Spleen (tissue), 11 donors: ENCODE measurements at regions not wholly inside any gene's neighbourhood (a gene's known extent, or its start where the extent isn't known, plus 50 kb on each side); places are given as distances from the start of the nearest gene placed in this dataset.

ENCODE experiments used
- DNase-seq: peaks from one replicate; pipeline ENCODE4 v3.0.0-alpha.2; 2020
- H3K27ac ChIP-seq, 8 donors: fragments of 200-600 bp; sonication (generic) in 7 of 8; 1 replicate in 4 of 8; 2 replicates in 4 of 8; pipeline versions ENCODE4 v1.5.0 to v1.8.0; 2016 to 2021; ENCODE audit warnings: inconsistent platforms in 4 of 8, mild to moderate bottlenecking in 4 of 8, moderate library complexity in 1 of 8
- H3K27me3 ChIP-seq, 7 donors: fragments of 200-600 bp; sonication (generic) in 6 of 7; replicated peaks in 1 of 7; 1 replicate in 4 of 7; 2 replicates in 3 of 7; pipeline versions ENCODE4 v1.5.0 to v1.8.0; 2016 to 2021; ENCODE audit warnings: inconsistent platforms in 3 of 7, mild to moderate bottlenecking in 1 of 7
- H3K36me3 ChIP-seq, 6 donors: fragments of 200-600 bp; sonication (generic) in 5 of 6; 1 replicate in 4 of 6; 2 replicates in 2 of 6; pipeline versions ENCODE4 v1.5.0 to v1.8.0; 2016 to 2021; ENCODE audit warnings: inconsistent platforms in 2 of 6
- H3K4me1 ChIP-seq, 6 donors: fragments of 200-600 bp; sonication (generic) in 5 of 6; 1 replicate in 3 of 6; 2 replicates in 3 of 6; pipeline versions ENCODE4 v1.5.0 to v1.8.0; 2016 to 2021; ENCODE audit warnings: inconsistent platforms in 3 of 6
- H3K4me3 ChIP-seq, 8 donors: fragments of 200-600 bp; sonication (generic) in 7 of 8; 1 replicate in 4 of 8; 2 replicates in 4 of 8; pipeline versions ENCODE4 v1.5.0 to v1.8.0; 2016 to 2021; ENCODE audit warnings: inconsistent platforms in 4 of 8, mild to moderate bottlenecking in 4 of 8, moderate library complexity in 2 of 8
- H3K9me3 ChIP-seq, 8 donors: fragments of 200-600 bp; sonication (generic) in 7 of 8; 1 replicate in 4 of 8; 2 replicates in 4 of 8; pipeline versions ENCODE4 v1.5.0 to v1.8.0; 2016 to 2021; ENCODE audit warnings: inconsistent platforms in 4 of 8
- CTCF ChIP-seq, 11 experiments: fragments of 200-600 bp in 7 of 11; fragments of 450-650 bp in 4 of 11; sonication (generic) in 4 of 11; IDR thresholded peaks in 8 of 11; conservative IDR thresholded peaks in 3 of 11; 1 replicate in 7 of 11; 2 replicates in 4 of 11; pipeline versions ENCODE4 v1.4.0 to v1.8.0; 2016 to 2021; ENCODE audit warnings: antibody characterized with exemption in 11 of 11, inconsistent platforms in 4 of 11, mild to moderate bottlenecking in 1 of 11
- POLR2A ChIP-seq, 3 donors: fragments of 450-650 bp; IDR thresholded peaks; one replicate each; pipeline ENCODE4 v1.5.1; 2017; ENCODE audit warnings: antibody characterized with exemption in 3 of 3, mild to moderate bottlenecking in 1 of 3
- POLR2AphosphoS5 ChIP-seq, 3 donors: sonication (generic); formaldehyde crosslinking; IDR thresholded peaks; one replicate each; pipeline ENCODE4 v1.5.1; 2017; ENCODE audit warnings: antibody characterized with exemption in 3 of 3
- WGBS, 5 donors: extraction: QIAGEN DNeasy Blood & Tissue Kit in 3 of 5; methylation state at CpG; one replicate each; pipeline versions ENCODE4 v1.1.5 to v1.1.7; 2013 to 2018; 5-methylcytosine and 5-hydroxymethylcytosine counted together
- intact Hi-C: fragments of 100-400 bp; cut with DNase I; formaldehyde crosslinking; loops from one replicate; pipeline ENCODE4 v1.15.0; 2023; ENCODE audit warnings: low total_unique reads
- donor health status: healthy with polysubstance abuse.
- donor health status: DM: no; HTN: no; CAD: no; lungs with moderate emphysema.
- donor health status: DM: no; HTN: no; CAD: no.
- donor health status: Bipolar disorder and iron deficiency.
- donor health status: healthy.
- donor health status: DM: no; HTN: no; CAD: no.
- donor health status: DM: yes; HTN: yes; CAD: no.

GRCh38 chr9:118536153-118536552 lies 832.0 kb downstream of the TLR4 start:
- intact Hi-C loops: no loop called here
- DNase-seq: no peak
- 66 to 90% (median 82%) methylated on average over 4 of the region's 4 CpGs for WGBS, 5 donors

GRCh38 chr9:118538959-118539358 lies 830.3 kb downstream of the BRINP1 start:
- Histone ChIP-seq H3K27me3 (no peaks in the 10 kb centered on the region), H3K9me3 (no peaks in the 10 kb centered on the region), H3K4me3 (no peak overlapping the region), H3K4me1 (no peaks in the 10 kb centered on the region), H3K36me3 (no peaks in the 10 kb centered on the region), H3K27ac (no peak overlapping the region)
- DNase-seq: no peak
- no peak for TF ChIP-seq POLR2AphosphoS5 (IDR thresholded peaks at IDR 0.05)
- no peak for TF ChIP-seq POLR2A (IDR thresholded peaks at IDR 0.05)
- TF ChIP-seq CTCF (IDR thresholded peaks at IDR 0.05 in 8 of 11, conservative IDR thresholded peaks at IDR 0.05 in 3 of 11): no peak
- intact Hi-C loops: no loop called here
- 72 to 95% (median 84%) methylated on average over 2 of the region's 2 CpGs for WGBS, 5 donors

More at GRCh38 chr9:118536153-118536552, 832.0 kb downstream of the TLR4 start:
- Histone ChIP-seq H3K9me3 (no peaks in the 10 kb centered on the region), H3K27ac (no peak overlapping the region), H3K4me3 (no peak overlapping the region), H3K4me1 (no peaks in the 10 kb centered on the region), H3K36me3 (no peaks in the 10 kb centered on the region), H3K27me3 (no peaks in the 10 kb centered on the region)
- no peak for TF ChIP-seq POLR2AphosphoS5 (IDR thresholded peaks at IDR 0.05)
- TF ChIP-seq CTCF (IDR thresholded peaks at IDR 0.05 in 8 of 11, conservative IDR thresholded peaks at IDR 0.05 in 3 of 11): no peak
- no peak for TF ChIP-seq POLR2A (IDR thresholded peaks at IDR 0.05)

- intact Hi-C loops: no loop called here
- TF ChIP-seq POLR2A (IDR thresholded peaks at IDR 0.05) (no peak), POLR2AphosphoS5 (IDR thresholded peaks at IDR 0.05) (no peak), CTCF (IDR thresholded peaks at IDR 0.05 in 8 of 11, conservative IDR thresholded peaks at IDR 0.05 in 3 of 11) (no peak)
These were observed 815.8 kb downstream of the BRINP1 start for GRCh38 chr9:118553465-118553864.

DNA sequence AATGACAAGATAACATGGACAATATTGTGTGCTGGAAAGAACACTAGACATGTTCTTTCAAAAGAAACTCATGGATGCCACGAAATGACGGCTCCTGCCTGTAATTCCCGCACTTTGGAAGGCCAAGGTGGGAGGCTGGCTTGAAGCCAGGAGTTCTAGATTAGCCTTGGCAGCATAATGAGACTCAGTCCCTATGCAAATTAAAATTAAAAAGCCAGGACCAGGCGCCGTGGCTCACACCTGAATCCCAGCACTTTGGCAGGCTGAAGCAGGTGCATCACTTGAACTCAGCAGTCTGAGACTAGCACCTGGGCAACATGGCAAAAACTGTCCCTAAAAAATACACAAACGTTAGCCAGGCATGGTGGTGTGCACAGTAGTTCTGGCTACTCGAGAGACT lies 814.2 kb downstream of the BRINP1 start:
- Histone ChIP-seq H3K9me3 (peaks cover 0 to 10% (median 0%) of the 10 kb centered on the region in 8 donors), H3K27me3 (no peaks in the 10 kb centered on the region), H3K4me3 (no peak overlapping the region), H3K36me3 (no peaks in the 10 kb centered on the region), H3K4me1 (no peaks in the 10 kb centered on the region), H3K27ac (no peak overlapping the region)
- intact Hi-C loops: no loop called here
- no peak for DNase-seq
- 70 to 80% (median 75%) methylated on average over 7 of the region's 7 CpGs for WGBS, 5 donors
- TF ChIP-seq POLR2A (IDR thresholded peaks at IDR 0.05) (no peak), CTCF (IDR thresholded peaks at IDR 0.05 in 8 of 11, conservative IDR thresholded peaks at IDR 0.05 in 3 of 11) (no peak), POLR2AphosphoS5 (IDR thresholded peaks at IDR 0.05) (no peak)

More at GRCh38 chr9:118553465-118553864, 815.8 kb downstream of the BRINP1 start:
- Histone ChIP-seq H3K36me3 (no peaks in the 10 kb centered on the region), H3K4me3 (no peak overlapping the region), H3K9me3 (peaks cover 0 to 10% (median 0%) of the 10 kb centered on the region in 8 donors), H3K27ac (no peak overlapping the region), H3K27me3 (no peaks in the 10 kb centered on the region), H3K4me1 (no peaks in the 10 kb centered on the region)
- DNase-seq: no peak
- WGBS, 5 donors: 89 to 97% (median 95%) methylated on average over 1 of the region's 1 CpG
